Stimulated activated CD8-positive, alpha-beta memory T cell treated with anti-CD3 and anti-CD28 coated beads, Interleukin-4, amount 100 ng/mL, for 1 hour (primary cell): ENCODE measurements at regions not wholly inside any gene's neighbourhood (a gene's known extent, or its start where the extent isn't known, plus 50 kb on each side); places are given as distances from the start of the nearest gene placed in this dataset.
A peak's percentile ranks its signal among the peaks of the same experiment; 100 is the strongest.

Experiments used
- DNase-seq, 2 donors: peaks; one replicate each; pipeline ENCODE4 v3.0.0-alpha.2; 2020; ENCODE audit warnings: low read depth in 2 of 2, low spot score in 1 of 2

- DNase-seq: no peak
Measured at GRCh38 chr17:77266891-77267341, 126.1 kb downstream of the SEC14L1 start.

- DNase-seq: no peak
Measured at GRCh38 chr17:77269696-77270681, 129.2 kb downstream of the SEC14L1 start.

DNA sequence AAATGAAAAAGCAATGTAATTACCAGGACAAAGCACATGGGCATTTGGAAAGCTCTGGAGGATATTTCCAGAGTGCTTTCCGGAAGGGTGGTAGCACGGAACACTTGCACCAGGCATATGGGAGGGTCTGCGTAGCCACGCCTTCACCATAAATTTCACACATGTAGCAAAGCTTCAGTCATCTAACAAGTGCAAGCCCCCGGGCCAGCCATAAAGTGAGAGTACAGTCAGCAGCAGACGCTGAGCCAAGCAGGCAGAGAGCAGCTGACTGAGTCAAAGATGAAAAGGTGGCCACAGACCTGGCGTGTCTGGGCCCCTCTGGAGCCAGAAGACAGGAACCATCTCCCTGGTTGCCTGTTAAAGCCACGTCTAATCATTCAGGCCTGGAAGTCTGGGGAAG lies 130.6 kb downstream of the SEC14L1 start:
- no peak for DNase-seq

GRCh38 chr17:77273397-77274085 lies 132.8 kb downstream of the SEC14L1 start:
- no peak for DNase-seq

GRCh38 chr17:77274096-77274845 lies 133.5 kb downstream of the SEC14L1 start:
- no peak for DNase-seq

- no peak for DNase-seq
Measured at GRCh38 chr17:77279448-77280303, 138.9 kb downstream of the SEC14L1 start.

DNA sequence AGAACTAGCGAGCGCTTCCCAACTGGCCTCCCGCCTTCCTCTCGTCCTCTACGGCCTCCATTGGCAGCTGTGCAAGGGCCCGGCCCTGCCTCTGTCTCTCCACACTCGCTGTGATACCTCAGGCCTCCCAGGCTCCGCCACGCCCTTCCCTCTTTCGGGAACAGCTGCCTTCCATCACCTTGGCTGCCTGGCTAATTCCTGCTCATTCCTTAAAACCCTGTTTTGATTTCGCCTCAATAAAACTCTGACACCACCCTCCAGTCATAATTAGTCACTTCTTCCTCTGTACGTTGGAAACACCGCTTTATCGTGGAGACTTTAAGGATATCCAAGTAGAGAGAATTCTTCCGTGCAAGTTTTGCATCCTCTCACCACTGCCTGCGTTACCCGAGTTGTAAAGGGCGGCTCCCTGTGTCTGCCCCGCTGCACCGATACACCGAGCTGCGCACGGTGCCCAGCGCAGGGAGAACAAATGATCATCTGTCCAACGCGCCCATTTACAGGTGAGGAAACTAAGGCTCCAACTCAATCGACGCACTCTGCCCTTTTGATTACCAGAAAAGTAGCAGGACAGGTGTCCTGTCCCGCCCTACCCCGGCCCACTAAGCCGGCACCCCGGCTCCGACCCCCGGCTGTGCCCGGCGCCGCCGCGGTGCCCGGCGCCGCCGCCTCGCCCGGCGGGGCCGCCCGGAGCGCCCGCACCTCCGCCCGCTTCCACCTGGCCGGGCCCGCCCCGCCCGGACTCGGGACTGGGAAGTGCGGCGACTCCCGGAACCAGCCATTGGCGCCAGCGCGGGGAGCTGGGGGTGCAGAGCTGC lies 139.7 kb downstream of the SEC14L1 start:
- DNase-seq: no peak

DNA sequence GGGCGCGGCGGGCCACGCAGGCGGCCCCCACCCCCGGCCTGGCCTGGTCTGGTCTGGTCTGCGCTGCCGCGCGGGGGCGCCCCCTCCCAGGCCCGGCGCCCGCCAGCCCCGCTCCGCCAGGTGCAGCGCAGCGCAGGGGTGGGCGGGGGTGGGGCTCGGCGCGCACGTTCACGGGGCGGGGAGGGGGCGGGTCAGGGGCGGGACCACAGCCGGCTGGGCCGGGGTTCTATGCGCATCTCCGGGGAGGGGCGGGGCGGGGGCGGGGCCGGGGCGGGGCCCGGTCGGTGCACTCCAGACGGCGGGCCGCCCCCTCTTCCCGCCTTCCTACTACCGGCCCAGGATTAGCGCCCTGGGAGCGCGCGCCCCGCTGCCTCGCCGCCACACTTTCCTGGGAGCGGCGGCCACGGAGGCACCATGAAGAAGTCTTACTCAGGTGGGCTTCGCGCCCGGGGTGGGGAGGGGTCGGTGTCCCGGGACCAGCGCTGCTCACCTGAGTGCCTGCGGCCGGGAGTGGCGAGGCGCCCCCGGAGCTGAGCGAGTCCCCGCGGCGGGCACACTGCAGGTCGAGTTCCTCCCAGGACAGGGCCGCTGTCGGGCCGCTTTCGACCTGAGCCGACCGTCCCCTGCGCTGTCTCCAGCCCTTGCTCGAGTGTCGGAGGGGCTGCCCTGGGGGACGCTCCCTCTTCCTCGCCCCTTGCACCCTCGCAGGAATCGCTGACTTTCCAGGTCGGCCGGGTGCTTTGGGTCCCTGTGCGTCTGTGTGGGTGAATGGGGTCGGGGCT lies 140.5 kb downstream of the SEC14L1 start:
- peak; percentile 19 to 34 for DNase-seq

DNA sequence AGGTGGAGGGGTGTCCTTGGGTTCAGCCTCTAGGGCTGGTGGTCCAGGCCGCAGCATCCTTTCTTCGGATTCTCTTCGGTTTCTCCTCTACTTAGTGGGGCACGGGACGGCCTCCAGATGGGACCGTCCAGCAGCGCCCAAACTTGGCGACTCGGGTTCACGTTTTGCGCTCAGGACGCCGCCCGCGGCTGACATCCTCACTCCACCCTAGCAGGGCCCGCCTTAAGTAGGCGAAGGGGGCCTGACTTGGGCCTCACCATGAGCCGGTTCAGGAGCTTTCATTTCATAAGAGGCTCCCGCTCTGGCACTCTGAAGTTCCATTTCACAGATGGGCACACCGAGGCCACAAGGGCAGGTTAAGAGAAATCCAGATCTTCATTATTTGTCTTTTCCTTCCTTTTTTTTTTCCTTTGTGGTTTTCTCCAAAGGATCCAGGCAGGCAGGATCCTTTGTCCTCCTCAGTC lies 141.2 kb downstream of the SEC14L1 start:
- no peak for DNase-seq

DNA sequence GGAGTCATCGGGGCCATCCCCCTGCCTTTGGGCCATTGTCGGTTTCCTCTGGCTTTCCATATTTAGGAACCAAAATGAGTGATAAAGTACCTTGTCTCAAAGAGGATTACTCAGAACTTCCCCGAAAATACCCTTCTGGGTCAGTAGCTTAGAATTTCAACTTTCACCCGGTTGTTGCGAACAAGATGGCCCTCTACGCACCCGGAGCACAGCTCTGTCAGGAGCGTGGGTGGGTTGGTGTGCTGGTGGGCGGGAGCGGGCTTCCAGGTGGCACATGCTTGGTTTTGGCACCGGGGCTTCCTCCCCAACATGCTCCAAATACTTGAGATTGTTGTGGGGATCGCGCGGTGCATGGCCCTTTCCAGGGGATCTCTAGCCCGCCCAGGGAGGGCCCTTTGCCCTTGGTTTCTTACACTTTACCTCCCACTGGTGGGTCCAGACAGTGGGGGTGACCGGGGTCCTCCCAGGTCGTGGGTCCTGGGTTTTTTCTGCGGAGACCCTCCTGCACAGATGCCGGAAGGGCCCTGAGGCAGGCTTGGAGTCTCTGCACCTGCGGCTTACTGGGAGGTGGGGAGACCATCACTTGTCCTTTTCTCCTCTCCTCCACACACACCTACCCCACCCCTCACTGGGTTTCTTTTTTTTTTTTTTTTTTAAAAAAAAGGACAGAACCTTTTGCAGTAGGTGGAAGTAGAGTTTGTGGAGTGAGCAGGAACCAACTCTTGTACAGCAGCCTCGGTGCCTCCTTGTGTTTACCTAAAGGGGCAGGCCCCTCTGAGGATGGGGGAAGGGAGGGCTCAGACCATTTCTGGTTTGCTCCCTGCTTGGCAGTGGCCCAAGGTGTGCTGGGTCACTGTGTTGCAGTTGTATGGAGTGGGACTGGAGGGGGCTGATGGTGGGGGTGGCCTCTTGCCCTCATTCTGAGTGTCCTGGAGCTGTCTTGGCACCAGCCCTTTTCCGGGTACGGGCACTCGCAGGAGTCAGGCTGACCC lies 142.1 kb downstream of the SEC14L1 start:
- no peak for DNase-seq

DNA sequence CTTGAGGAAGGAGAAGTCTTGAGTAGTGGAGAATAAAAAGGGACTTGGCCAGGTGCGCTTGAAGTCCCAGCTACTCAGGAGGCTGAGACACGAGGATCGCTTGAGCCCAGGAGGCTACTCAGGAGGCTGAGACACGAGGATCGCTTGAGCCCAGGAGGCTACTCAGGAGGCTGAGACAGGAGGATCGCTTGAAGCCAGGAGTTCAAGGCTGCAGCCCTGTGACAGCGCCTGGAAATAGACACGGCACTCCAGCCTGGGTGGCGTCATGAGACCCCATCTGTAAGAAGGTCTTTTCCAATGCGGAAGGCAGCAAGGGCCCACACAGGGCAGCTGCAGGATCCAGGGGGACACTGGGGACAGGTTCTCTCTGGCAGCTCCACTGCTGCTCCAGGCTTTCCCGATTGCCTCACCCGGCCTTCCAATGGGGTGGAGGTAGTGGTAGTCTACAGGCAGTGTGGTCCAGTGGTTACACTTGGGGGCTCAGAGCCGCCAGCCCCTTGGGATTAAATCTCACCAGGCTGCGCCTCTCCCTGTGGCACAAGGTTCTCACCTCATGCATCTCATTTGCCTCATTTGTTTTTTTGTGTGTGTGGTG lies 143.4 kb downstream of the SEC14L1 start:
- DNase-seq: no peak

DNA sequence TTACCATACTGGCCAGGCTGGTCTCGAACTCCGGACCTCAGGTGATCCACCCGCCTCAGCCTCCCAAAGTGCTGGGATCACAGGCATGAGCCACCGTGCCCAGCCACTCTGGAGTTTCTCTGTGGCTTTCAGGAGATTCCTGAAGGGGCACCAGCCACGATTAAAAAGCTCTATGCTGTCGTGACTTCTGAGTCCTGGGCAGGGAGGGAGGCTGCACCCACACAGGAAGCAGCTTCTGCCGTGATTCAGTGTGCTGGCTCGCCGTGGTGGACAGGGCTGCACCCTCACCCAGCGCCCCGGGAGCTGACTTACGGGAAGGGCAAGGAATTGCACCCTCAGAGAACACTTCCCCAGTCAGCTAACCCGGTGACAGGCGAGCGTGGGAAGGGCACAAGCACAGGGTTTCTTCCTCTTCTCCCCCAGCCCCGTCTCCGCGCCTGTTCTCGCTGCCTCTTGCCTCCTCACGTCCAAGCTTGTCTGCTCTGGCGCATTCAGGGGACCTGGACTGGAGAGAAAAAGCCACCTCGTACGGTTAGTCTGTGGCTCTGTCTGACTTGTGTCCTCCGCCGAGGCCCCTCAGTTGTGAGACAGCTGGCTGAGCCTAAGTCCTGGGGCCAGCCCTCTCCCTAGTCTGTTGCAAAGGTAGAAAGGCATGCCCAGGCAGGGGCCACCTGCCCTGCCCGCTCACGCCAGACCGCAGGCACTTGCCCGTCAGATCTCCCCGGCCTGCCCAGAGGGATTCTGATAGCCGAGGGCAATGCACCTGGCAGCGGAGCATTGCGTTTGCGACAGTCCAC lies 145.0 kb downstream of the SEC14L1 start:
- DNase-seq: no peak

DNA sequence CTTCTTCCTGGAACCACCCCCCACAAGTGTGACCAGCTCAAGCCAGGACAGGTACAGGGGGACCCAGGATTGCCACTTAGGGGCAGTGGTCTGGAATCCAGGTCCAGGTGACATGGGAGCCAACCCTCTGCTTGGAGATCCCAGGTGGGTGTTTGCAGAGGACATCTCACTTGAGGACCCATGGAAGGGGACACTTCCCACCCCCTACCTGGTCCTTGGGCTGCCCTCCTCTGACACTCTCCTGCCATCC lies 145.5 kb downstream of the SEC14L1 start:
- no peak for DNase-seq

- no peak for DNase-seq
Measured at GRCh38 chr17:77286641-77287431, 146.1 kb downstream of the SEC14L1 start.

- DNase-seq: no peak
Measured at GRCh38 chr17:77287432-77288068, 146.8 kb downstream of the SEC14L1 start.
